GM21360 (cell line): ENCODE measurements at regions not wholly inside any gene's neighbourhood (a gene's known extent, or its start where the extent isn't known, plus 50 kb on each side); places are given as distances from the start of the nearest gene placed in this dataset.

ENCODE experiments used
- ATAC-seq: cut with Tn5 transposase; IDR thresholded peaks from one replicate; pipeline ENCODE4 v1.9.1; 2021; ENCODE audit warnings: mild to moderate bottlenecking, moderate library complexity; ENCODE audit not compliant: unreplicated experiment

DNA sequence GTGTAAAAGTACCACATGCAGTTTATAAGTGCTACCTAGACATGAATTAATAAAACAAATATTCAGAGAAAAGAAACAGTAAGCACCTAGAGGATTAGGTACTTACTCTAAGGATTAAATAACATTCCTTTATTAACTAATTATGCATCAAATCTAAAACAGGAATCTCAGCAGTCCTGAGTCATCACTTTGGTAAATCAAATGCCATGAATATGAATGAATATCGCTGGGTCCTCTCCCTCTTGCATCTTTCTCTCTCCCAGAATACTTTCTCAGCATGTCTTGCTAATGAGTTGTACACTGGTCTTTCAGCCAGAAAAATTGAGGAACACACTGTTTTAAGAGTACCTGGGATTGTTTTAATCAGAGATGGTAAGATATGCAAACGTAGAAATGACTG, 225.5 kb upstream of the NFE2L3 start:
- no peak for ATAC-seq

DNA sequence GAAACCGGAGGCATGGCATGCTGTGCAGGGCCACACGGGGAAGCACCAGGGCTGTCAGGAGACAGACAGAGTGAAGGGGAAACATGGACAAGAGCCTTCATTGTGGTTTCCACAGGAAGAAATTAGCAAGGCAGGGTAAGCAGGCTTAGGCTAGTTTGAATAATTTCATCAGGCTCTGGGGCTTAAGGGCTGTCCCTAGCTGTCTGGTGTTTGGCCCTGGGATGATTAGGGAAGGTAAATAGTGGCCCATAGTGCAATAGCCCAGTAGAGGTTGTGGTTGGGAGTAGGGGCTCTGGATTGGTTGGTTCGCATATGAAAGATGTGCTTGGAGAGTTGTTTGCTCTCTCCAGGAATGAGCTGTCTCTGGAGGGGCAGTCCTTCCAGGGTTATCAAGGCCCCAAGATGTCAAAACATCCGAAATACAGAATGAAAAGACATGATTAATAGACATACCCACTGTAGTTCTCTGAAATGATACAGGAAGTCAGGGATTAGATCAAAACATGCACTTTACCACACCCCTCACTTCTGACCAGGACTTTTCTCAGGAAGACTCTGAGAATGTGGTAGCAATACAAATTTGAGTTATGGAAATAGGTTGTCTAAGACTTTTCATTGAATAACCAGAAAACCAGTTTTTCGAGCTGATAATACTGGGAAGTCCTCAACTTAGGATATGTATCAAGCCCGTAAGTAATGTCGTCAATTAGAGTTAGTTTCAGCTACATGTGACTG, 224.9 kb upstream of the NFE2L3 start:
- ATAC-seq: no peak

GRCh38 chr7:25927626-25927978, 224.4 kb upstream of the NFE2L3 start:
- no peak for ATAC-seq

DNA sequence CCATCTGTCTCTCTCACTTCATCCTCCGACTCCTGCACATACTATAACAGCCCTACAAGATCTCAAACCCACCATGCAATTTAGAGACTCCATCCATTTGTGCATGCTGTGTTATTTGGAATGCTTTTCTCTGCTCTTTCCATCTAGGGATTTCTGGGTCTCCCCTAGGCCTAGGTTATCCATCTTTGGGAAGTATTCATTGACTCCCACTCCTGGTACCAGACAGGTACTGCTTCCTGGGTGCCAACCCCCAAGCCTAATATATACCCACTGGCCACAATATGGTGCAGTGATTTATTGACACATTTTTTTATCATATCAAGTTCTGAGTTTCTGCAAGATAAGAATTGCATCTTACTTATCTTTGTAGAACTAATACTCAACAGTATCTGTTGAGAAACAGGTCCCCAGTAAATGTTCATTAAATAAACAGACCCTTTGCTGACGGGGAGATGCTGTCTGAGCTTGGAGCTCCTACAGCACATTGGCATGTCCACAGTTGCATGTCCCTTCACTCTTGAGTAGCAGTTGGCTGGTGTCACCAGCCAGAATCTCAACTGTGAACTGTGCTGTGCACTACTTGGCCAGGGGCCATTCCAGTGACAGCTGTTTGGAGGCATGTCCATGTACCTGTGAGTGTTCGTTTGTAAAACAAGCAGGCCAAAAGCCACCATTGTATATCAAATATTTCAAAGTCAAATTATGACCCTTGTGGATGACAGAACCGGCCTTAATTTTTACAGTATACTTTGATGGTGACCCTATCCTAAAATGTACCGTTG, 223.3 kb upstream of the NFE2L3 start:
- ATAC-seq: no peak

GRCh38 chr7:25929448-25929847, 222.6 kb upstream of the NFE2L3 start:
- ATAC-seq: no peak

DNA sequence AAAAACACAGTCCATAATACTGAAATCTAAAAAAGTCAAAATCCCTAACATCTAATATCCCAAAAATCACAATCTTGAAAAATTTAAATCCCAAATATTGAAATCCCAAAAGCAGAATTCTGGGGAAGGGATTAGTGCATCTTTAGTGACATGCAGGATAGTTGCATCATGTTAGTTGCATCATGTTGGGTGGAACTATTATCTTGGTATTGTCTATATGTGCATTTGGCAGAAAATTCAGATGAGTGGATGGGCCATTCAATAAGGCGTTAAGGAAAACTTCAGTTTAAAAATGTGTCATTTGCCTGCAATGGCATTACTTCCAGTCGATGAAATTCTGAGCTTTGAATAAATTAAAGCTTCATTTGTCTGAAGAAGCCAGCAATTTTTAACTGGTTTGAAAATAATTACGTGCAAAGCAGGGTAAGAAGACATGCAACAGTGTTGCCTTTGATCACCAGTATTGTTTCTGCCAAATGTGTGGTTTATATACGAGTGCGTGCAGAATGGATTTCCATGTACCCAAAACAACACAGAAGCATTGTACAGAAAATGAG, 221.4 kb upstream of the NFE2L3 start:
- ATAC-seq: no peak

GRCh38 chr7:25931156-25931555, 220.8 kb upstream of the NFE2L3 start:
- no peak for ATAC-seq

DNA sequence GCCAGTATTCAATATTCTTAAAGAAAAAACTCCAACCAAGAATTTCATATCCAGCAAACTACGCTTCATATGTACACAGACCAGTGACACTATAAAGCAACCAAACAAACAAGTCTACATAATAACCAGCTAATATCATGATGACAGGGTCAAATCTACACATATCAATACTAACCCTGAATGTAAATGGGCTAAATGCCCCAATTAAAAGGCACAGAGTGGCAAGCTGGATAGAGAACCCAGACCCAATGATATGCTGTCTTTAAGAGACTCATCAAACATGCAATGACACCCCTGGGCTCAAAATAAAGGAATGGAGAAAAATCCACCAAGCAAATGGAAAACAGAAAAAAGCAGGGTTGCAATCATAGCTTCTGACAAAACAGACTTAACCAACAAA, 218.1 kb upstream of the NFE2L3 start:
- no peak for ATAC-seq

DNA sequence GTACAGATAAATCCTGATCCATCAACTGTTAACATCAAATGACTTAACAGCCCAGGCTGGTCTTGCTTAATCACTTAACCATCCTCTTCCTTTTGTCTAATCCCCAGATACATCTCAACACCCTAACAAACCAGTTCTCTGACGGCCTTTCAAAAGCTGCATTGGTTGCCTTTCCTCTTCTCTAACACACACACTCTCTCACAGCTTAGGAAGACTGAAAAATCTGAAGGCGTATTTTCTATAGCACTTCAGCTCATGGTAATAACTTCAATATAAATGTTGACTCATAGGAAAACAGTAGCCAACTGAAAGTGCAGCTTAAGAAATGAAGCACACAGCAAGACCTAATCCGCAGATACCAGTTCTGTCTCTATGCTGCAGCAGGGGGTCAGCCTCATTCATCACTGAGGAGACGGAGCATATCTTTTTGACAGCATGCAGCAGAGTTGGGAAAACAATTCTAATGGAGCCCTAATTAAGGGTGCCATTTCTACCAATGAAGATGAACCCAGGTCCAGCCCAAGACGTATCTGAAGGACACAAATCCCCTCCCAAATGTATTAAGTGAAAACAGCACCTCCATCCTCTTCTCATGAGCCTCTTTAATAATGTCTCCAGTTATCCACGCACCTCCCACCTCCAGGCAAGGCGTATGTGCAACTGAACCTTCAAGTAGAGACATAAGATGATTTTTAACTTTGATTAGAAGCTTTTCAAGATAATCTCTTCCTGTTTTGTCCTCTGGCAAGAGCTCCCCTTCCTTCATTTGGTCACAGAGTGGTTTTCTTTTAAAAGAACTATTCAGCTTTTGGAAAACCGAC, 211.7 kb upstream of the NFE2L3 start:
- ATAC-seq: peak; percentile 15

- ATAC-seq: no peak
Observed at GRCh38 chr7:25944777-25945515, 207.1 kb upstream of the NFE2L3 start.

DNA sequence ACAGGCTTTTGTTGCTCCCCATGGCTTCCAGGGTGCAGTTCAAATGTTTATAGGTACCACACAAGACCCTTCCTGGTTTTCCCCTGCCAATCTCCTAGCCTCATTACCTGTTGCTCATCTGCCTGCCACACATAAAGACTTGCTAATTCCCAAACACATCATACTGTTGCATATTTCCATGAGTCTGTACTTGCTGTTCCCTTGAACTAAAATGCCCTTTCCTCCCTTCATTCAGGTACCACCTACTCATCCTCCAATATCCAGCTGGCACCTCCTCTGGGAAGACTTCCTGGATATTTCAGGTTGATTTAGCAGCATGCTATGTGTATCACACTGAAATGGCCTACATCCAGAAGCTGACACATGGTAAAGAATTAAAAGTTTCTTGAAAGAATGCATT, 206.4 kb upstream of the NFE2L3 start:
- no peak for ATAC-seq

DNA sequence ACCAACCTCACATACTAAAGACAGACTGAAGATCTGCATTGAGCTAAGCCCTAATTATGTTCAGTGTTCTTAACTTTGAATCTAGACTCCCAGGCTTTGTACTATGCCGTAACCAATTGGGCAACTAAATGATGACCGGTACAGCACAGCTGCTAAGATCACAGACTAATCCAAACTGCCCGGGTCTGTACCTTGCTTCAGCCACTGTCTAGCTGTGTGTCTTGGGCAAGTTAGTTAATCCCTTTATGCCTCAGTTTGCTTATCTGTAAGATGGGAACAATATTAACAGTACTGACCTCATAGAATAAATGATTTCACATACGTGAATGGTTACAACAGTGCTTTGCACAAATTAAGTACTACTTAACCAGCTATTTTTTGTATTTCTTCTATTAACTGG, 205.8 kb upstream of the NFE2L3 start:
- no peak for ATAC-seq

- ATAC-seq: no peak
Observed at GRCh38 chr7:25947669-25948516, 204.1 kb upstream of the NFE2L3 start.

DNA sequence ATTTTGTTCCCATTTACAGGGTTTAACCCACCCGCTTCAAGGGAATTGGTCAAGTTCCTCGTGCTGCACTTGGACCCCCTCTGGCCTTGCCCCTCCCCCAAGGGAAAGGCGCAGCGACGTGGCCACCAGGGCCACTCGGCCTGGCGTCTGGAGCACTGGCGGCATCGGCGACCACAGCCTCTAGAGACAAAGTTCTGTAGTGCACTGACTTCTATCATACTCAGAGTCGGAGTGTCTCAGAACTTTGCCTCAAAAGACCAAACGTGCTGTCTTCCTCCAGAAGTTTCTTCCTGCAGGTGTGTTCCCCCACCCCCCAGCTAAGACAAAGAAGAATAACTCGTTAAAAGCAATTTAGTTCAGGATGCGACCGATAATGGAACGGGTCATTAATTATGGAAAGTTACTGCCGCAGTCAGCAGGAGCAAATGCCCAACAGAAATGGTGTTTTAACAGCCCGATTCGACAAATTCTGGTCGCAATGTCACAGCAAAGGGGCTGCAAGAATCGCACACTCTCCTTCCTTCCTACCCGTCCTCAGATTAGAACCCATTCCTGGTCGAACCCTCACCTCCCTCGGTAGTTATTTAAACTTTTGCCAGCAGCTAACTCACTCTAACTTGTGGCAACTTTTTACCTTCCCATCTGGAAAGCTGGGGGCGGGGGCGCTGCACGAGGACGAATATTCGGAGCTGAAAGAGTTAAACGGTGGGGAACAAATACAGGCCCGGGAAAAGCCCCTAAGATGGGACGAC, 202.1 kb upstream of the NFE2L3 start:
- no peak for ATAC-seq

DNA sequence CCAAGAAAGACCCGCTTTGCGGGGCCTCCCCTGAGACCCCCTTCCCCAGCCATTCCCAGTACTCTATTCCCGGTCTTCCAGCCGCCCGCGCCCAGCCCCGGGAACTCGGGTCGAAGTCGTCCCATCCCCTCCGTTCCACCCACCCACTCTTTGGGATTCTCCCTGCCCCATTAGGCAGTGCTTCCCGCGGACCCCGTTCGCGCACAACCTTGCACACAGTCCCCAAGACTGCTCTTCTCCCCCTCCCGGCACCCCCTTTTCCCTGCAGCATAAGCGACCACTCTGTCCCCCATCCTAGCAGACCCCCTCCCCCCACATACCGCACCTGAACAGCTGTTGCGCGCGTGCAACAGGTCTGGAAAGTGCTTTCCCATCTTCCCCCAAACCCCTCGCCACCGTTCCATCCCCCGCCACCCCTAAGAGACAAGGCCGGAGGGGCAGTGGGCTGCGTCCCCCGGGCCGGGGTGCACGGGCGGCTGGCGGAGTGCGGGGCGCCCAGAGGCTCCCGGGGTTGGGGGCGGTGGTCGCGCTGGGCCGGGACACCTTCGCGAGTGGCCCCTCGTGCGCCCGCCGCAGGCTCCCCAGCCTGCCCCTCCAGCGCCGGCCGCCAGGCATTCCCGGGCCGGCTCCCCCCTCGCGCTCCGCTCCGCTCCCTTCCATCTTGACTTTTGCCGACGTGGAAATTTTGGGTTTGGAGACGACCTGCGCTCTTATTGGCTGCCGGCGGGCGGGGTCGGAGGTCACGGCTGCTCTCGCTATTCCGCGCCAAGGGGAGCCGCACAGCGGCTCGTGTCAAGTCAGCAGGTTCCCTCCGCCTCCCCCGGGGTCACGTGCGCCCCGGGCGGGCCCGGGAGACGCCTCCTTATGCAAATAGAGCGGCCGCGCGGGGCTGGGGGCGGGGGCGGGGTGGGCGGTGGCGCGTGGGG, 201.2 kb upstream of the NFE2L3 start:
- peak; percentile 84 for ATAC-seq

DNA sequence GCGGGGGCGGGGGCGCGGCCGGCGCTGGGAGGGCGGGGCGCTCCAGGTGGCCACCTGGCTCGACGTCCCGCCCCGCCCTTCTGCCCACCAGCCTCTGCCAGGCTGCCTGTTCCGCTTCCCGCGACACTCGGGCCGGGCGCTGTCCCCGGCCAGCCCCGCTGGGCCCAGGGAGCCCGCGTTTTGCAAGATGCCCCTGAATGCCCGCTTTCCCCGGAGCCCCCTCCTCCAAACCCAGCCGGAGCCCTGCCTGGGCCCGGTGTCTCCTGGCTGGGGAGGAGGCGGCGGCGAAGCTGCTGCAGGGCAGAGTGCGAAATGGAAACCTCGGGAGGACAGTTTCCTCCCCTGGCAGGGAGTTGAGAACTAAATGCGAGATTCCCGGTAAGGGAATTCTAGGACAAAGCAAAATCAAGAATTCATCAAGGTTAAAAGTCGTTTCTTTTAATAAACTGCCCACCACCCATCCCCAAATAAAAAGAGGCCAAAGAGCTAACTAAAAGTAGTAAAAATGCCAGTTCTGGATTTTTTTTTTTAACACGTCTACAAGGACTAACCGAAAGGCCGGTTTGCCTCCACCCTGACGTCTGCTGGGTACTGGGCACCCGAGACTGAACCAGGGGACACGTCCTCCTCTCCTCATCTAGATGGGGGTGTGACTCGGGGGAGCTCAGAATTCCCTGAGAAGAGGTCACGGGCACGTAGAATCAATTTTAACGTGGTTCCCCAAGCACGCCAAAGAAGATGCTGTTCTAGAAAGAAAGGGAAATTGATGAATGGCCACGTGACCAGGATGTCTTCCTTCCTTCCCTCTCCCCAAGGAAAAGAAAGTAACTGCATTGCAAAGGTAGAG, 200.4 kb upstream of the NFE2L3 start:
- ATAC-seq: peak; percentile 43
